ENCODE measurements at regions not wholly inside any gene's neighbourhood (a gene's known extent, or its start where the extent isn't known, plus 50 kb on each side); places are given as distances from the start of the nearest gene placed in this dataset.

- Histone ChIP-seq H3K27me3 (ENCODE audit: control insufficient read depth, insufficient read depth, low read length) (no peaks in the 10 kb centered on the region), H3K4me1 (ENCODE audit: control insufficient read depth, insufficient read depth, low read length) (no peaks in the 10 kb centered on the region), H3K4me3 (ENCODE audit: low read depth in 2 of 2, low read length in 2 of 2) (no peak overlapping the region), H3K27ac (ENCODE audit: low read length) (no peak overlapping the region), H3K9me3 (ENCODE audit: control insufficient read depth, insufficient read depth, low read depth, low read length) (no peaks in the 10 kb centered on the region), H3K36me3 (ENCODE audit: control insufficient read depth, insufficient read depth, low read length) (no peaks in the 10 kb centered on the region)
- POLR2A ChIA-PET = no interaction called here
- in situ Hi-C loops (cut with HindIII; ENCODE audit: low pct_unique_long_range_greater_than_20kb, low sequenced_read_pairs) = no loop called here
- BruUV-seq (replicated peaks) = no TSS peak
- ATAC-seq = no peak; the same call in 1 of the 2 replicates
- intact Hi-C loops (cut with micrococcal nuclease; ENCODE audit: unreplicated experiment) = no loop called here
- CTCF ChIA-PET = no interaction called here
- no peak for DNase-seq (ENCODE audit: low read depth, low spot score)
- no peak for TF ChIP-seq SIN3A (IDR thresholded peaks at IDR 0.05; ENCODE audit: borderline replicate concordance, insufficient read depth, low read depth, low read length)
- TF ChIP-seq TCF7L2 (IDR thresholded peaks at IDR 0.05; ENCODE audit: low read depth, low read length) = no peak
- no peak for TF ChIP-seq CTCF (IDR thresholded peaks at IDR 0.05)
- no peak for TF ChIP-seq REST (IDR thresholded peaks at IDR 0.05; ENCODE audit: insufficient read depth in 1 of 2, low read depth in 2 of 2, low read length in 1 of 2)
- TF ChIP-seq POLR2AphosphoS5 (IDR thresholded peaks at IDR 0.05; ENCODE audit: low read depth, low read length) = no peak
Measured at GRCh38 chr20:24842274-24842917, 106.7 kb upstream of the CST7 start.

- H3K27ac ChIP-seq (ENCODE audit: low read length) = no peak overlapping the region
- DNase-seq (ENCODE audit: low read depth, low spot score) (no peak), ATAC-seq (no peak)
- ChIA-PET CTCF (no interaction called here), POLR2A (interaction anchor here (0.6 kb wide), 1 partner anchor 745 kb away, joined by 3 read pairs; no protein-coding TSS in a partner anchor)
- H3K27me3 ChIP-seq (ENCODE audit: control insufficient read depth, insufficient read depth, low read length) = no peaks in the 10 kb centered on the region
- in situ Hi-C loops (cut with HindIII; ENCODE audit: low pct_unique_long_range_greater_than_20kb, low sequenced_read_pairs) (no loop called here), intact Hi-C loops (cut with micrococcal nuclease; ENCODE audit: unreplicated experiment) (no loop called here)
- H3K4me1 ChIP-seq (ENCODE audit: control insufficient read depth, insufficient read depth, low read length) = no peaks in the 10 kb centered on the region
- H3K36me3 ChIP-seq (ENCODE audit: control insufficient read depth, insufficient read depth, low read length) = no peaks in the 10 kb centered on the region
- TF ChIP-seq SIN3A (IDR thresholded peaks at IDR 0.05; ENCODE audit: borderline replicate concordance, insufficient read depth, low read depth, low read length) (no peak), REST (IDR thresholded peaks at IDR 0.05; ENCODE audit: insufficient read depth in 1 of 2, low read depth in 2 of 2, low read length in 1 of 2) (no peak), CTCF (IDR thresholded peaks at IDR 0.05) (no peak), TCF7L2 (IDR thresholded peaks at IDR 0.05; ENCODE audit: low read depth, low read length) (no peak), POLR2AphosphoS5 (IDR thresholded peaks at IDR 0.05; ENCODE audit: low read depth, low read length) (no peak)
- H3K4me3 ChIP-seq (ENCODE audit: low read depth in 2 of 2, low read length in 2 of 2) = no peak overlapping the region
- no peaks in the 10 kb centered on the region for H3K9me3 ChIP-seq (ENCODE audit: control insufficient read depth, insufficient read depth, low read depth, low read length)
- no TSS peak for BruUV-seq (replicated peaks)
Measured at GRCh38 chr20:24842918-24843715, 106.0 kb upstream of the CST7 start.
